SK-N-MC (cell line): ENCODE measurements at regions not wholly inside any gene's neighbourhood (a gene's known extent, or its start where the extent isn't known, plus 50 kb on each side); places are given as distances from the start of the nearest gene placed in this dataset.
"Not testable (repeated sequence)": the region's sequence is repeated elsewhere in the genome, so short reads cannot be mapped to it uniquely, and the experiment has no call there.

Experiments
- EZH2 ChIP-seq: fragments of 200-600 bp; sonication (generic); IDR thresholded peaks from one replicate; pipeline ENCODE4 v1.6.1; 2017; ENCODE audit warnings: antibody characterized with exemption
- POLR2AphosphoS5 ChIP-seq: IDR thresholded peaks from 2 replicates; pipeline ENCODE4 v1.6.1; 2012; ENCODE audit warnings: mild to moderate bottlenecking, low read depth, low read length, borderline replicate concordance

DNA sequence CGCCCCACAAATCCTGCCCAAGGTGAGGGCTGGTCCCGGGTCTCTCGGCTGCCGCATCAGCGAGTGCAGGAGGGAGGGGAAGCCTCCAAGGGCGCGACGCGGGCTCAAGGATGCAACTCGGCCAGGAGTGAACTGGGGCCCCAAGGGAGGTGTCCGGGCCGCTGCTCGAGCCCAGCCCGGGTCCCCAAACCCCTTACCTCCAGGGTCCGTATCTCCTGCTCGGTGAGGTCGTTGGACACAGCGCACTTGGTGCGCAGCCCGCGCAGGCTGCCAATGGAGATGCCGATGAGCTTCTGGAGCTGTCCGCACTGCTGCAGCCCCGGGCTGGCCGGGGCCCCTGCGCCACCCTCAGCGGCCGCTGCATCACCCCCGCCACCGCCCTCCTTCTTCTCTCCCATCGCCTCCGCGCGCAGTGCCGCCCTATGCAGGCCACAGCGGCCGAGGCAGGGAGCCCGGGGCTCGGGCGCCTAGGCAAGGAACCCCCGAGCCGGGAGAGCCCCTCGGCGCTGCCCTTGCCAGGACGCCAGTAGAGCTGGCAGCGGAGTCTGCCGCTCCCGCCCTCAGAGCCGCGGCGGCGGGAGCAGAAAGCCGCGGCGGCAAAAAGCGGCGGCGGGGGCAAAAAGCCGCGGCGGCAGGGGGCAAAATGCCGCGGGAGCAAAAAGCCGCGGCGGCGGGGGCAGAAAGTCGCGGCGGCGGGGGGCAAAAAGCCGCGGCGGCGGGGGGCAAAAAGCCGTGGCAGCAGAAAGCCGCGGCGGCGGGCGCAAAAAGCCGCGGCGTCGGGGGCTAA lies 135.1 kb downstream of the ZNF92 start:
- TF ChIP-seq POLR2AphosphoS5, EZH2: not testable (repeated sequence)
